ENCODE measurements at regions not wholly inside any gene's neighbourhood (a gene's known extent, or its start where the extent isn't known, plus 50 kb on each side); places are given as distances from the start of the nearest gene placed in this dataset.

GRCh38 chr1:217078959-217079358 lies 355.7 kb upstream of the ESRRG start:
- Mint-ChIP-seq H3K27me3 (ENCODE audit: low read depth) (no peaks in the 10 kb centered on the region), H3K4me3 (peak overlapping the region in 1 of 3 experiments; percentile 81), H3K4me1 (peaks cover 37% of the 10 kb centered on the region), H3K27ac (peak overlapping the region; percentile 72 to 81 (median 78)), H3K9me3 (no peaks in the 10 kb centered on the region), H3K36me3 (ENCODE audit: low read depth) (no peaks in the 10 kb centered on the region)
- no peak for TF ChIP-seq CTCF (IDR thresholded peaks at IDR 0.05; ENCODE audit: unreplicated experiment in 3 of 3)

GRCh38 chr1:217078078-217078690 lies 355.0 kb upstream of the ESRRG start:
- no peaks in the 10 kb centered on the region for H3K9me3 Mint-ChIP-seq
- H3K4me3 Mint-ChIP-seq, result peak overlapping the region in 2 of 3 experiments; percentile 29 to 81
- no peaks in the 10 kb centered on the region for H3K27me3 Mint-ChIP-seq (ENCODE audit: low read depth)
- peak overlapping the region; percentile 72 to 81 (median 78) for H3K27ac Mint-ChIP-seq
- no peaks in the 10 kb centered on the region for H3K36me3 Mint-ChIP-seq (ENCODE audit: low read depth)
- TF ChIP-seq CTCF (IDR thresholded peaks at IDR 0.05; ENCODE audit: unreplicated experiment in 3 of 3), result no peak
- H3K4me1 Mint-ChIP-seq, result peaks cover 40% of the 10 kb centered on the region

GRCh38 chr1:217077426-217077825 lies 354.2 kb upstream of the ESRRG start:
- Mint-ChIP-seq H3K27me3 (ENCODE audit: low read depth) (no peaks in the 10 kb centered on the region), H3K36me3 (ENCODE audit: low read depth) (no peaks in the 10 kb centered on the region), H3K9me3 (no peaks in the 10 kb centered on the region), H3K4me1 (peaks cover 41% of the 10 kb centered on the region), H3K4me3 (peak overlapping the region in 2 of 3 experiments; percentile 22 to 79), H3K27ac (peak overlapping the region; percentile 72 to 88 (median 81))
- TF ChIP-seq CTCF (IDR thresholded peaks at IDR 0.05; ENCODE audit: unreplicated experiment in 3 of 3), result no peak

- H3K4me3 Mint-ChIP-seq, result peak overlapping the region in 2 of 3 experiments; percentile 22 to 79
- peak overlapping the region; percentile 72 to 88 (median 81) for H3K27ac Mint-ChIP-seq
- H3K4me1 Mint-ChIP-seq, result peaks cover 41% of the 10 kb centered on the region
- H3K27me3 Mint-ChIP-seq (ENCODE audit: low read depth), result no peaks in the 10 kb centered on the region
- no peak for TF ChIP-seq CTCF (IDR thresholded peaks at IDR 0.05; ENCODE audit: unreplicated experiment in 3 of 3)
- H3K36me3 Mint-ChIP-seq (ENCODE audit: low read depth), result no peaks in the 10 kb centered on the region
- H3K9me3 Mint-ChIP-seq, result no peaks in the 10 kb centered on the region
These were observed 353.7 kb upstream of the ESRRG start for GRCh38 chr1:217076902-217077301.

DNA sequence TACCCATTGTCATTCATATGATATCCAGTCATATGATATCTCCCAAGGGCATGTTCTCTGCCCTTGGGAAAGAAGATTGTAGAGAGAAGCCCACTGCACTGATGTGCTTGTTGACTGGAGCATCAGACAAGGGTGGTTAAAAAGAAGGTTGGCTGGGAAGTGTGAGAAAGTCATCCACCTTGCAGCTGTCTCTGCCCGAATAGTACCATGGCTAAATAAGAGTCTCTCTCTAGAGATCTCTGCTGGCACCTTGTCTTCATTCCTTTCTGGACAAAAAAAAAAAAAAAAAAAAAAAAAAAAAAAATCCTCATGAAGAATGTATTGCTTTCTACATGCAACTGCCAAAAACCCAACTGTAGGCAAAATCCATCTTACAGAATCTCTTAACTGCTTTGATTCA lies 349.7 kb upstream of the ESRRG start:
- no peaks in the 10 kb centered on the region for H3K36me3 Mint-ChIP-seq (ENCODE audit: low read depth)
- peaks cover 24% of the 10 kb centered on the region for H3K4me1 Mint-ChIP-seq
- no peak for TF ChIP-seq CTCF (IDR thresholded peaks at IDR 0.05; ENCODE audit: unreplicated experiment in 3 of 3)
- no peaks in the 10 kb centered on the region for H3K27me3 Mint-ChIP-seq (ENCODE audit: low read depth)
- H3K9me3 Mint-ChIP-seq, result no peaks in the 10 kb centered on the region
- H3K27ac Mint-ChIP-seq, result no peak overlapping the region
- H3K4me3 Mint-ChIP-seq, result no peak overlapping the region

DNA sequence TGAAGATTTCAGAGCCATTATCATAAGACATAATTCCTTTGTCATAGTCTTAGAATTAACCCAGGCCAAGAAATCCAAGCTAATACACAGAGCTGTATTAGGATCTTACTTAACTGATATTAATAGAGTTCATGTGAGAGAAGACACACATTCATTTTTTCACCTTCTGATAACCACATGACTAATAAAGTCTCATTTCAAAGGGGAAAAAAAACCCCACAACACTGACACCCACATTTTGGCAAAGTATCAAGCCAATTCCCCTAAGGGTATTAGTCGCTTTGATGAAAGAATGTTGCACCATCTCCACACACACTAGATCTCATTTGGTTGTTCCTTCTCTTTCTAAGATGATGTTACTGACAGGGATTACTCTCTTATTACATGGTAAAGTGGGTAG lies 344.4 kb upstream of the ESRRG start:
- Mint-ChIP-seq H3K27ac (no peak overlapping the region), H3K36me3 (ENCODE audit: low read depth) (no peaks in the 10 kb centered on the region), H3K4me3 (no peak overlapping the region), H3K9me3 (no peaks in the 10 kb centered on the region), H3K4me1 (peaks cover 9% of the 10 kb centered on the region), H3K27me3 (ENCODE audit: low read depth) (no peaks in the 10 kb centered on the region)
- TF ChIP-seq CTCF (IDR thresholded peaks at IDR 0.05; ENCODE audit: unreplicated experiment in 3 of 3), result no peak
